ENCODE measurements at regions not wholly inside any gene's neighbourhood (a gene's known extent, or its start where the extent isn't known, plus 50 kb on each side); places are given as distances from the start of the nearest gene placed in this dataset.
A peak's percentile ranks its signal among the peaks of the same experiment; 100 is the strongest.

GRCh38 chr11:116642481-116642880 is 130.3 kb downstream of the BUD13 start:
- no peak for ATAC-seq

GRCh38 chr11:116641561-116642045 is 131.2 kb downstream of the BUD13 start:
- peak; percentile 78 for ATAC-seq

GRCh38 chr11:116640641-116641402 is 132.0 kb downstream of the BUD13 start:
- ATAC-seq = no peak

- ATAC-seq = no peak
Observed at GRCh38 chr11:116638463-116638862, 134.3 kb downstream of the BUD13 start.

GRCh38 chr11:116637766-116638165 is 135.0 kb downstream of the BUD13 start:
- ATAC-seq = no peak

- no peak for ATAC-seq
Observed at GRCh38 chr11:116636341-116636929, 136.4 kb downstream of the BUD13 start.

- ATAC-seq = no peak
Observed at GRCh38 chr11:116631201-116631600, 141.6 kb downstream of the BUD13 start.

- ATAC-seq = no peak
Observed at GRCh38 chr11:116618461-116618860, 154.3 kb downstream of the BUD13 start.

- ATAC-seq = no peak
Observed at GRCh38 chr11:116615211-116615865, 157.4 kb downstream of the BUD13 start.

GRCh38 chr11:116614306-116615210 is 158.2 kb downstream of the BUD13 start:
- ATAC-seq = no peak

GRCh38 chr11:116613206-116613875 is 159.4 kb downstream of the BUD13 start:
- no peak for ATAC-seq

GRCh38 chr11:116611998-116612620 is 160.7 kb downstream of the BUD13 start:
- no peak for ATAC-seq

GRCh38 chr11:116610190-116610589 is 162.6 kb downstream of the BUD13 start:
- ATAC-seq = no peak

- ATAC-seq = no peak
Observed at GRCh38 chr11:116607027-116607426, 165.8 kb downstream of the BUD13 start.

- ATAC-seq = no peak
Observed at GRCh38 chr11:116605543-116606459, 167.0 kb downstream of the BUD13 start.

GRCh38 chr11:116603728-116604323 is 169.0 kb downstream of the BUD13 start:
- ATAC-seq = no peak

GRCh38 chr11:116602637-116602942 is 170.2 kb downstream of the BUD13 start:
- no peak for ATAC-seq

- ATAC-seq = no peak
Observed at GRCh38 chr11:116601814-116602636, 170.8 kb downstream of the BUD13 start.

GRCh38 chr11:116600930-116601329 is 171.9 kb downstream of the BUD13 start:
- ATAC-seq = no peak
